PFSK-1 (cell line): ENCODE measurements at regions not wholly inside any gene's neighbourhood (a gene's known extent, or its start where the extent isn't known, plus 50 kb on each side); places are given as distances from the start of the nearest gene placed in this dataset.

Source experiments
- FOXP2 ChIP-seq: optimal IDR thresholded peaks from 2 replicates; pipeline ENCODE3; 2011; ENCODE audit warnings: borderline replicate concordance, control low read depth, inconsistent platforms; ENCODE audit not compliant: insufficient read depth; ENCODE audit errors: extremely low read length, extremely low read depth
- POLR2AphosphoS5 ChIP-seq: IDR thresholded peaks from 2 replicates; pipeline ENCODE4 v1.6.1; 2012; ENCODE audit warnings: low read depth, mild to moderate bottlenecking, control low read depth, low read length, moderate library complexity
- SIN3A ChIP-seq: IDR thresholded peaks from 2 replicates; pipeline ENCODE4 v1.6.1; 2012; ENCODE audit warnings: mild to moderate bottlenecking, low read length, moderate library complexity, borderline replicate concordance; ENCODE audit not compliant: insufficient read depth
- TAF1 ChIP-seq: IDR thresholded peaks from 2 replicates; pipeline ENCODE4 v1.6.1; 2012; ENCODE audit warnings: low read length, control low read depth, borderline replicate concordance; ENCODE audit not compliant: insufficient read depth
- TF ChIP-seq, protein P1 (sequence below), 2 experiments: IDR thresholded peaks; 2 replicates each; pipeline versions ENCODE4 v1.6.1 to v1.8.0; 2011 to 2012; ENCODE audit warnings: low read depth in 2 of 2, low read length in 2 of 2, control low read depth in 1 of 2, inconsistent platforms in 1 of 2, mild to moderate bottlenecking in 1 of 2, moderate library complexity in 1 of 2; ENCODE audit not compliant: insufficient read depth in 1 of 2

DNA sequence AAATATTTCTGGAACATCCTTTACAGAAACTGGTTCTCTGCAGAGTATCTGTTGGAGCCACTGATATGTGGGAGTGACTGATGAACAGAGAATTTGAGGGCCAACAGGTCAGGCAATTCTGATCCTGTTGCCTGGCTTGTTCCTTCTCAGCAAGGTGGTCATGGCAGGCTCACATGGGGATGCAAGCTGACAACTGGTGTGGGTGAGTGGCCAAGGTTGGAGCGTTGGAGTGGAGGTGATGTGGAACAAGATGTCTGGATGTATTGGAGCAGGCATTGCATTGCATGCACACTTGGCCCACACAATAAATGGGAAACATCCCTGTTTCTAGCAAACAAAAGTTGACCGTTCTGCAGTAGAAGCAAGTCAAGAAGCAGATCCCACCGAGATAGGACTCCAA, 380.7 kb downstream of the ZNF536 start:
- TF ChIP-seq POLR2AphosphoS5 (no peak), TAF1 (no peak), SIN3A (no peak), FOXP2 (no peak)
- TF ChIP-seq, protein P1, sequence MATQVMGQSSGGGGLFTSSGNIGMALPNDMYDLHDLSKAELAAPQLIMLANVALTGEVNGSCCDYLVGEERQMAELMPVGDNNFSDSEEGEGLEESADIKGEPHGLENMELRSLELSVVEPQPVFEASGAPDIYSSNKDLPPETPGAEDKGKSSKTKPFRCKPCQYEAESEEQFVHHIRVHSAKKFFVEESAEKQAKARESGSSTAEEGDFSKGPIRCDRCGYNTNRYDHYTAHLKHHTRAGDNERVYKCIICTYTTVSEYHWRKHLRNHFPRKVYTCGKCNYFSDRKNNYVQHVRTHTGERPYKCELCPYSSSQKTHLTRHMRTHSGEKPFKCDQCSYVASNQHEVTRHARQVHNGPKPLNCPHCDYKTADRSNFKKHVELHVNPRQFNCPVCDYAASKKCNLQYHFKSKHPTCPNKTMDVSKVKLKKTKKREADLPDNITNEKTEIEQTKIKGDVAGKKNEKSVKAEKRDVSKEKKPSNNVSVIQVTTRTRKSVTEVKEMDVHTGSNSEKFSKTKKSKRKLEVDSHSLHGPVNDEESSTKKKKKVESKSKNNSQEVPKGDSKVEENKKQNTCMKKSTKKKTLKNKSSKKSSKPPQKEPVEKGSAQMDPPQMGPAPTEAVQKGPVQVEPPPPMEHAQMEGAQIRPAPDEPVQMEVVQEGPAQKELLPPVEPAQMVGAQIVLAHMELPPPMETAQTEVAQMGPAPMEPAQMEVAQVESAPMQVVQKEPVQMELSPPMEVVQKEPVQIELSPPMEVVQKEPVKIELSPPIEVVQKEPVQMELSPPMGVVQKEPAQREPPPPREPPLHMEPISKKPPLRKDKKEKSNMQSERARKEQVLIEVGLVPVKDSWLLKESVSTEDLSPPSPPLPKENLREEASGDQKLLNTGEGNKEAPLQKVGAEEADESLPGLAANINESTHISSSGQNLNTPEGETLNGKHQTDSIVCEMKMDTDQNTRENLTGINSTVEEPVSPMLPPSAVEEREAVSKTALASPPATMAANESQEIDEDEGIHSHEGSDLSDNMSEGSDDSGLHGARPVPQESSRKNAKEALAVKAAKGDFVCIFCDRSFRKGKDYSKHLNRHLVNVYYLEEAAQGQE (IDR thresholded peaks at IDR 0.05; ENCODE audit: insufficient read depth in 1 of 2, low read depth in 2 of 2, low read length in 2 of 2) = no peak

DNA sequence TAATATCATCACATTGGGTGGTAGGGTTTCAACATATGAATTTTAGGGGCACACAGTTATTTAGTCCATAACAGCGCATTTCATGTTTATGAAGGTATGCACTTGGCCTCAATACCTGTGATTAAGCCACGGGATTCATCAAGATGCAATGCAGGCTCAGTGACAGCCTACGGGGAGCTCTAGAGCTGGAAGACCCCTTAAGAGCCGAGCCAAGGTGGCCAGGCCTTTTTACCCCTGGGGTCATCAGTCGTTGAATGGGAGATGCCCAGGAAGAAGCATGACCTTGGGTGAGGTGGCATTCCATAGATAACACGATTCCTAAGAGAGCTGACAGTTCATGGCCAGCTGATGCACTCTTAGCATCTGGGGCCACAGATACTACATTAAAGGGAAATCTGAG, 380.0 kb downstream of the ZNF536 start:
- TF ChIP-seq TAF1 (no peak), FOXP2 (no peak), SIN3A (no peak), POLR2AphosphoS5 (no peak)
- TF ChIP-seq, protein P1 (IDR thresholded peaks at IDR 0.05; ENCODE audit: insufficient read depth in 1 of 2, low read depth in 2 of 2, low read length in 2 of 2) = no peak

DNA sequence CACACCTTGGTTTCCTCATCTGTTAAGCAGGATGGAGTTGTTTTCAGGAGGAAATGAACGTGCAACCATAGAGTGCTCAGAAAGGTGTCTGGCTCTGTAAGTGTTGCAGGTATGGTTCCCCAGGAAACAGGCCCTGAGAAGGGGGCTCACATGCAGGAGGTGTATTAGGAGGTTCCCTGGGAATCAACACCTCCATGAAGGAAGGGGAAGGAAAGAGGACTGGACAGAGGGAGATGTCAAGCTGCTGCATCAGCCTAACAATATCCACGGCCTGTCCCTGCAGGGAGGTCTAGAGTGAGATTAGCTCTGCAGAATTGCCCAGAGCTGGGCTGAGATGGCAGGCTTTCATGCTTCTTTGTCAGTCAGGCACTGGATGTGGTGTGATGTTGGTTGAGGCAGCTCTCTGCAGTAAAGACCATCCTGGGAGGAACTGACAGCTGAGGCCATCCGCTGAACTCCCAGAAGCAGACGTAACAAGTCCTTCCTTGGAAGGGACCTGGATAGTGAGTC, 373.3 kb downstream of the ZNF536 start:
- TF ChIP-seq SIN3A (no peak), POLR2AphosphoS5 (no peak), TAF1 (no peak)

DNA sequence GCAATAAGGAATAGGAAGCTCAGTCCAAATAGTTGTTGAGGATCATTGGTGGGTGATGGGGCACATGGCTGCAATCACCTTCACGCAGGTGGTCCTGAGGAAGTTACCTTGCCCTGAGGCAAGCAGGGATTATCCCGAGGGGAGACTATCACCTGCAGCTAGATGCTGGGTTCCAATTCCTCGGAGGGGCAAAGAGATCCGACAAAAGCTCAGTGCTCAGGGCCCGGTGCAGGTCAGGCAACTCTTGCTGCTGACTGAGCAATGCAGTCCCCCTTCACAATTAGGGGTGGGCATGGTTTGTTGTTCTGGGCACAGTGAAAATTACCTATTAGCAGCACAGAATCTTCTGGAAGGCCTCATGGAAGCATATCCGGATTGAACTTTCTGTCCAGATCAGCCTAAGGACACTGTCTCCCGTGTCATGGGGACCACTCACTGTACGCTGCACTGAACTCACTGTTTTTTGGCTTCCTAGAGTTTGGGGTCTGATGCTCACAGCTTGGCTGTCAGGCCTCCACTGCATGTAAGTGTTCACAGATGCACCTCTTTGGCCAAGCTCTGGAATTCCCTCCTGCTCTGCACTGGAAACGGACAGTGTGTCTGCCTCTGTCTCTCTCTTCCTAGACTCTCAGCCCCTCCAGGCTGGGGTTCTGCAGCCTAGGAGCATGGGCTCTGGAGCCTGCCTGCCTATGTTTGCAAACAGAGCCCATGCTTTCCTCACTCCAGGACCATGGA, 372.7 kb downstream of the ZNF536 start:
- TF ChIP-seq, protein P1 (IDR thresholded peaks at IDR 0.05; ENCODE audit: insufficient read depth in 1 of 2, low read depth in 2 of 2, low read length in 2 of 2) = no peak
- no peak for TF ChIP-seq FOXP2
- TF ChIP-seq TAF1 = no peak
- no peak for TF ChIP-seq POLR2AphosphoS5
- no peak for TF ChIP-seq SIN3A

DNA sequence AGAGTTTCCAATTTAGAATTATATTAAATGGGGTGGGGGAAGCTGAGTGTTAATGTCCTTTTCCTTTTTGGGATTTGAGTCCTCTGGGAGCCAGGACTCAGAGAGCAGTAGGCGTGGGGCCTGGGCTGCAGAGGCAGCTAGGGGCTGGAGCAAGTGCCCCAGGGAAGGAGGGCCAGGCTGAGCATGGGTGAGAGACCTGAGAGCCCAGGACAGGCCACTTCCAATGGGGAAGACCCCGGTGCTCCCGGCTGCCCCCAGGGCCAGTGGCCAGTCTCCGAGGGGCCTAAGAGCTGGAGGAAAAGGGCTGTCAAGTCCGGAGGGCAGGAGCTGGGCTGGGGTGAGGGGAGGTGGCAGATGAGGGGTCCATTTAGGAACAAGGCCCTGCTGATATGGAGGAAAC, 371.5 kb downstream of the ZNF536 start:
- TF ChIP-seq POLR2AphosphoS5 (no peak), TAF1 (no peak), SIN3A (no peak), FOXP2 (no peak)
- TF ChIP-seq, protein P1 (IDR thresholded peaks at IDR 0.05; ENCODE audit: insufficient read depth in 1 of 2, low read depth in 2 of 2, low read length in 2 of 2) = no peak
